A549 (cell line): ENCODE measurements at regions not wholly inside any gene's neighbourhood (a gene's known extent, or its start where the extent isn't known, plus 50 kb on each side); places are given as distances from the start of the nearest gene placed in this dataset.
"Not testable (repeated sequence)": the region's sequence is repeated elsewhere in the genome, so short reads cannot be mapped to it uniquely, and the experiment has no call there.

Source experiments
- CBX2 ChIP-seq: fragments of 200-600 bp; sonication (generic); IDR thresholded peaks from 2 replicates; pipeline ENCODE4 v1.6.1; 2016; ENCODE audit warnings: low read depth, mild to moderate bottlenecking, borderline replicate concordance
- CEBPB ChIP-seq, 2 experiments: fragments of >200 bp in 1 of 2; sonication (Bioruptor Twin) in 1 of 2; formaldehyde crosslinking in 1 of 2; IDR thresholded peaks; 2 replicates each; pipeline ENCODE4 v1.6.1; 2012 to 2016
- CTCF ChIP-seq: fragments of >200 bp; sonication (Bioruptor Twin); formaldehyde crosslinking; IDR thresholded peaks from 3 replicates; pipeline ENCODE4 v1.5.1; 2016
- EP300 ChIP-seq, 2 experiments: fragments of >200 bp; sonication (Bioruptor Twin); formaldehyde crosslinking; IDR thresholded peaks; 2 replicates in 1 of 2; 3 replicates in 1 of 2; pipeline ENCODE4 v1.6.1; 2016 to 2017
- HDAC2 ChIP-seq: fragments of 200-600 bp; sonication (generic); IDR thresholded peaks from 2 replicates; pipeline ENCODE4 v1.6.1; 2016
- HES2 ChIP-seq: fragments of >200 bp; sonication (Bioruptor Twin); formaldehyde crosslinking; IDR thresholded peaks from 2 replicates; pipeline ENCODE4 v1.6.1; 2016
- HOXA7 ChIP-seq: fragments of 250-450 bp; sonication (Bioruptor Pico); IDR thresholded peaks from 2 replicates; pipeline ENCODE4 v1.5.0; 2020; ENCODE audit warnings: mild to moderate bottlenecking, moderate library complexity
- NFE2L2 ChIP-seq: fragments of 150-350 bp; conservative IDR thresholded peaks from 2 replicates; pipeline ENCODE4 v1.6.1; 2014; ENCODE audit warnings: low read length
- PBX3 ChIP-seq: IDR thresholded peaks from 2 replicates; pipeline ENCODE4 v1.6.1; 2012
- POLR2A ChIP-seq: IDR thresholded peaks from 2 replicates; pipeline ENCODE4 v1.6.1; 2012; ENCODE audit warnings: mild to moderate bottlenecking, low read length
- RFX5 ChIP-seq: fragments of 450-650 bp; IDR thresholded peaks from 2 replicates; pipeline ENCODE4 v1.7.1; 2014; ENCODE audit warnings: antibody characterized with exemption, mild to moderate bottlenecking, moderate library complexity
- USF2 ChIP-seq: fragments of 450-650 bp; IDR thresholded peaks from 2 replicates; pipeline ENCODE4 v1.6.1; 2014; ENCODE audit warnings: antibody characterized with exemption
- ZFP36 ChIP-seq: fragments of 450-650 bp; IDR thresholded peaks from 2 replicates; pipeline ENCODE4 v1.6.1; 2014; ENCODE audit warnings: borderline replicate concordance; ENCODE audit not compliant: partially characterized antibody
- ZNF302 ChIP-seq: fragments of 250-450 bp; sonication (Bioruptor Pico); IDR thresholded peaks from 2 replicates; pipeline ENCODE4 v1.9.0; 2021; ENCODE audit warnings: inconsistent platforms, mild to moderate bottlenecking, moderate library complexity

GRCh38 chr4:169828329-169828728 is 70.6 kb upstream of the HPF1 start:
- not testable (repeated sequence) for TF ChIP-seq POLR2A; CTCF; CBX2; HES2; NFE2L2; HOXA7; HDAC2; CEBPB (IDR thresholded peaks at IDR 0.05); ZFP36; USF2; RFX5; ZNF302 (CRISPR knock-in tag); EP300 (IDR thresholded peaks at IDR 0.05); PBX3
